ENCODE measurements at regions not wholly inside any gene's neighbourhood (a gene's known extent, or its start where the extent isn't known, plus 50 kb on each side); places are given as distances from the start of the nearest gene placed in this dataset.
"Not testable (repeated sequence)": the region's sequence is repeated elsewhere in the genome, so short reads cannot be mapped to it uniquely, and the experiment has no call there.

GRCh38 chr9:19875291-19875920 lies 86.6 kb upstream of the SLC24A2 start:
- no peak for DNase-seq
- intact Hi-C loops (cut with DNase I; ENCODE audit: low total_unique reads) = no loop called here
- no peaks in the 10 kb centered on the region for H3K27me3 ChIP-seq
- peaks cover 0 to 5% (median 0%) of the 10 kb centered on the region in 3 donors for H3K9me3 ChIP-seq
- no peak overlapping the region for H3K27ac ChIP-seq
- TF ChIP-seq, protein P1, sequence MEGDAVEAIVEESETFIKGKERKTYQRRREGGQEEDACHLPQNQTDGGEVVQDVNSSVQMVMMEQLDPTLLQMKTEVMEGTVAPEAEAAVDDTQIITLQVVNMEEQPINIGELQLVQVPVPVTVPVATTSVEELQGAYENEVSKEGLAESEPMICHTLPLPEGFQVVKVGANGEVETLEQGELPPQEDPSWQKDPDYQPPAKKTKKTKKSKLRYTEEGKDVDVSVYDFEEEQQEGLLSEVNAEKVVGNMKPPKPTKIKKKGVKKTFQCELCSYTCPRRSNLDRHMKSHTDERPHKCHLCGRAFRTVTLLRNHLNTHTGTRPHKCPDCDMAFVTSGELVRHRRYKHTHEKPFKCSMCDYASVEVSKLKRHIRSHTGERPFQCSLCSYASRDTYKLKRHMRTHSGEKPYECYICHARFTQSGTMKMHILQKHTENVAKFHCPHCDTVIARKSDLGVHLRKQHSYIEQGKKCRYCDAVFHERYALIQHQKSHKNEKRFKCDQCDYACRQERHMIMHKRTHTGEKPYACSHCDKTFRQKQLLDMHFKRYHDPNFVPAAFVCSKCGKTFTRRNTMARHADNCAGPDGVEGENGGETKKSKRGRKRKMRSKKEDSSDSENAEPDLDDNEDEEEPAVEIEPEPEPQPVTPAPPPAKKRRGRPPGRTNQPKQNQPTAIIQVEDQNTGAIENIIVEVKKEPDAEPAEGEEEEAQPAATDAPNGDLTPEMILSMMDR (IDR thresholded peaks at IDR 0.05) = no peak
- H3K36me3 ChIP-seq = no peaks in the 10 kb centered on the region
- no peak overlapping the region for H3K4me3 ChIP-seq
- peaks cover 0 to 6% (median 0%) of the 10 kb centered on the region in 4 donors for H3K4me1 ChIP-seq

- DNase-seq; H3K27me3 ChIP-seq; H3K9me3 ChIP-seq; H3K36me3 ChIP-seq; H3K4me1 ChIP-seq; H3K27ac ChIP-seq; intact Hi-C loops (cut with DNase I; ENCODE audit: low total_unique reads); H3K4me3 ChIP-seq: not testable (repeated sequence)
These were observed 84.4 kb upstream of the SLC24A2 start for GRCh38 chr9:19873188-19873587.

- no peaks in the 10 kb centered on the region for H3K27me3 ChIP-seq
- no peak for DNase-seq
- intact Hi-C loops (cut with DNase I; ENCODE audit: low total_unique reads) = no loop called here
These were observed 82.2 kb upstream of the SLC24A2 start for GRCh38 chr9:19870988-19871387.

GRCh38 chr9:19840953-19841352 lies 52.1 kb upstream of the SLC24A2 start:
- no peaks in the 10 kb centered on the region for H3K9me3 ChIP-seq
- TF ChIP-seq, protein P1 (IDR thresholded peaks at IDR 0.05) = no peak
- DNase-seq = no peak
- no peaks in the 10 kb centered on the region for H3K4me1 ChIP-seq
- no peak overlapping the region for H3K4me3 ChIP-seq
- no peaks in the 10 kb centered on the region for H3K36me3 ChIP-seq
- no peak overlapping the region for H3K27ac ChIP-seq
- no peaks in the 10 kb centered on the region for H3K27me3 ChIP-seq
- intact Hi-C loops (cut with DNase I; ENCODE audit: low total_unique reads) = no loop called here

More at GRCh38 chr9:19870988-19871387, 82.2 kb upstream of the SLC24A2 start:
- TF ChIP-seq, protein P1 (IDR thresholded peaks at IDR 0.05) = no peak
- Histone ChIP-seq H3K9me3 (peaks cover 0 to 5% (median 0%) of the 10 kb centered on the region in 3 donors), H3K4me1 (peaks cover 0 to 6% (median 0%) of the 10 kb centered on the region in 4 donors), H3K36me3 (no peaks in the 10 kb centered on the region), H3K27ac (no peak overlapping the region), H3K4me3 (no peak overlapping the region)

Measured in tibial artery (tissue), 4 donors.